IMR-90 (cell line): ENCODE measurements at regions not wholly inside any gene's neighbourhood (a gene's known extent, or its start where the extent isn't known, plus 50 kb on each side); places are given as distances from the start of the nearest gene placed in this dataset.

Source experiments
- ATAC-seq: fragments of 200-7000 bp; cut with Tn5 transposase; 2 replicates; pipeline ENCODE4 v1.9.1; 2020; ENCODE audit warnings: low read depth, mild to moderate bottlenecking, moderate library complexity
- BruUV-seq: library from RNA; stranded (reverse); fragments of 400-500 nt; replicated peaks from 2 replicates; lab custom pipeline; 2021; lab: Mats Ljungman, UMichigan
- CTCF ChIA-PET: fragments of 300-600 bp; formaldehyde crosslinking; extraction: SDS; loops from one replicate; lab custom pipeline; 2021; ENCODE audit warnings: antibody characterized with exemption; lab: Yijun Ruan, JAX
- POLR2A ChIA-PET: fragments of 300-600 bp; sonication (Branson Sonifier 250); formaldehyde crosslinking; loops from one replicate; lab custom pipeline; 2022; ENCODE audit warnings: antibody characterized with exemption; ENCODE audit not compliant: unreplicated experiment; lab: Charles Lee
- DNase-seq: peaks from one replicate; pipeline ENCODE4 v3.0.0; 2013
- H2AFZ ChIP-seq: replicated peaks from 2 replicates; pipeline ENCODE3; 2013; ENCODE audit warnings: low read length, mild to moderate bottlenecking; ENCODE audit not compliant: poor library complexity
- H2AK5ac ChIP-seq: 2 replicates; pipeline ENCODE4 v1.6.1; 2013; ENCODE audit warnings: low read depth, low read length, inconsistent platforms
- H2AK9ac ChIP-seq: replicated peaks from 2 replicates; pipeline ENCODE3; 2013; ENCODE audit warnings: mild to moderate bottlenecking, low read depth, low read length, moderate library complexity; ENCODE audit not compliant: poor library complexity
- H2BK120ac ChIP-seq: 2 replicates; pipeline ENCODE4 v1.6.1; 2013; ENCODE audit warnings: low read depth, low read length, inconsistent platforms
- H2BK15ac ChIP-seq: 3 replicates; pipeline ENCODE4 v1.6.1; 2013; ENCODE audit warnings: low read depth, low read length, inconsistent platforms
- H2BK20ac ChIP-seq: 2 replicates; pipeline ENCODE4 v1.6.1; 2013; ENCODE audit warnings: low read depth, mild to moderate bottlenecking, inconsistent platforms, low read length, moderate library complexity
- H2BK5ac ChIP-seq: 2 replicates; pipeline ENCODE4 v1.6.1; 2013; ENCODE audit warnings: mild to moderate bottlenecking, low read depth, low read length, inconsistent platforms; ENCODE audit not compliant: poor library complexity, severe bottlenecking
- H3K14ac ChIP-seq: replicated peaks from 2 replicates; pipeline ENCODE4 v1.6.1; 2013; ENCODE audit warnings: low read depth, low read length, inconsistent platforms
- H3K18ac ChIP-seq: 2 replicates; pipeline ENCODE4 v1.6.1; 2013; ENCODE audit warnings: low read depth, low read length, control low read depth
- H3K23ac ChIP-seq: 2 replicates; pipeline ENCODE4 v1.6.1; 2013; ENCODE audit warnings: low read depth, low read length, inconsistent platforms
- H3K27ac ChIP-seq: 2 replicates; pipeline ENCODE4 v1.5.1; 2013; ENCODE audit warnings: mild to moderate bottlenecking, control low read depth, low read length; ENCODE audit not compliant: insufficient read depth
- H3K27me3 ChIP-seq: 2 replicates; pipeline ENCODE4 v1.6.1; 2013; ENCODE audit warnings: low read length; ENCODE audit not compliant: control insufficient read depth, insufficient read depth
- H3K36me3 ChIP-seq: 2 replicates; pipeline ENCODE4 v1.6.1; 2013; ENCODE audit warnings: low read length, mixed read lengths; ENCODE audit not compliant: control insufficient read depth, insufficient read depth
- H3K4ac ChIP-seq: 2 replicates; pipeline ENCODE4 v1.6.1; 2013; ENCODE audit warnings: low read depth, low read length, inconsistent platforms
- H3K4me1 ChIP-seq: 2 replicates; pipeline ENCODE4 v1.6.1; 2013; ENCODE audit warnings: low read length, mixed read lengths; ENCODE audit not compliant: control insufficient read depth, insufficient read depth
- H3K4me2 ChIP-seq: 2 replicates; pipeline ENCODE4 v1.6.1; 2013; ENCODE audit warnings: low read depth, mild to moderate bottlenecking, control low read depth, low read length, moderate library complexity
- H3K4me3 ChIP-seq: 2 replicates; pipeline ENCODE4 v1.5.1; 2013; ENCODE audit warnings: low read depth, mild to moderate bottlenecking, control low read depth, low read length, moderate library complexity; ENCODE audit not compliant: insufficient read depth
- H3K56ac ChIP-seq: 2 replicates; pipeline ENCODE4 v1.6.1; 2013; ENCODE audit warnings: low read length, inconsistent platforms; ENCODE audit not compliant: insufficient read depth; ENCODE audit errors: extremely low read depth
- H3K79me1 ChIP-seq, 2 experiments: 2 replicates each; pipeline ENCODE4 v1.6.1; 2013; ENCODE audit warnings: low read length in 2 of 2, inconsistent platforms in 1 of 2, low read depth in 1 of 2
- H3K9ac ChIP-seq: 2 replicates; pipeline ENCODE4 v1.6.1; 2013; ENCODE audit warnings: low read depth, low read length, control low read depth
- H3K9me1 ChIP-seq: 2 replicates; pipeline ENCODE4 v1.6.1; 2013; ENCODE audit warnings: low read length, inconsistent platforms; ENCODE audit not compliant: insufficient read depth
- H3K9me3 ChIP-seq: 2 replicates; pipeline ENCODE4 v1.6.1; 2013; ENCODE audit warnings: low read length; ENCODE audit not compliant: control insufficient read depth, insufficient read depth
- H4K20me1 ChIP-seq: 2 replicates; pipeline ENCODE4 v1.6.1; 2013; ENCODE audit warnings: low read length, inconsistent platforms; ENCODE audit not compliant: insufficient read depth
- H4K5ac ChIP-seq: 2 replicates; pipeline ENCODE4 v1.6.1; 2013; ENCODE audit warnings: mild to moderate bottlenecking, low read depth, low read length, control low read depth
- H4K8ac ChIP-seq, 2 experiments: 2 replicates each; pipeline ENCODE4 v1.6.1; 2013; ENCODE audit warnings: low read depth in 2 of 2, low read length in 2 of 2, control low read depth in 1 of 2, inconsistent platforms in 1 of 2
- H4K91ac ChIP-seq: 2 replicates; pipeline ENCODE4 v1.6.1; 2013; ENCODE audit warnings: low read depth, low read length, inconsistent platforms; ENCODE audit not compliant: insufficient read depth
- BHLHE40 ChIP-seq: fragments of 150-350 bp; IDR thresholded peaks from 2 replicates; pipeline ENCODE4 v1.6.1; 2016; ENCODE audit warnings: mild to moderate bottlenecking, low read depth, low read length
- CEBPB ChIP-seq: IDR thresholded peaks from 2 replicates; pipeline ENCODE4 v1.6.1; 2012; ENCODE audit warnings: low read depth, low read length, improper control_type of control experiment
- CHD1 ChIP-seq: IDR thresholded peaks from 2 replicates; pipeline ENCODE4 v1.6.1; 2012; ENCODE audit warnings: low read depth, low read length, improper control_type of control experiment
- FOS ChIP-seq: fragments of 150-350 bp; IDR thresholded peaks from 2 replicates; pipeline ENCODE4 v1.6.1; 2016; ENCODE audit warnings: low read depth, low read length
- MAFK ChIP-seq: IDR thresholded peaks from 2 replicates; pipeline ENCODE4 v1.6.1; 2012; ENCODE audit warnings: low read depth, low read length, improper control_type of control experiment
- MAZ ChIP-seq: IDR thresholded peaks from 2 replicates; pipeline ENCODE4 v1.6.1; 2012; ENCODE audit warnings: low read depth, mild to moderate bottlenecking, low read length, improper control_type of control experiment, moderate library complexity, borderline replicate concordance
- MXI1 ChIP-seq: IDR thresholded peaks from 2 replicates; pipeline ENCODE4 v1.6.1; 2012; ENCODE audit warnings: low read depth, mild to moderate bottlenecking, low read length, moderate library complexity, borderline replicate concordance
- NFE2L2 ChIP-seq: fragments of 150-350 bp; IDR thresholded peaks from 2 replicates; pipeline ENCODE4 v1.6.1; 2016; ENCODE audit warnings: low read depth, mild to moderate bottlenecking, low read length
- POLR2A ChIP-seq: IDR thresholded peaks from 2 replicates; pipeline ENCODE4 v1.6.1; 2012; ENCODE audit warnings: mild to moderate bottlenecking, low read depth, low read length
- RAD21 ChIP-seq: IDR thresholded peaks from 2 replicates; pipeline ENCODE4 v1.6.1; 2012; ENCODE audit warnings: low read length, improper control_type of control experiment
- RCOR1 ChIP-seq: IDR thresholded peaks from 2 replicates; pipeline ENCODE4 v1.6.1; 2012; ENCODE audit warnings: mild to moderate bottlenecking, low read length, improper control_type of control experiment; ENCODE audit not compliant: insufficient replicate concordance
- RFX5 ChIP-seq: IDR thresholded peaks from 2 replicates; pipeline ENCODE4 v1.8.0; 2012; ENCODE audit warnings: low read depth, mild to moderate bottlenecking, low read length, moderate library complexity
- SMC3 ChIP-seq: fragments of 150-350 bp; IDR thresholded peaks from 2 replicates; pipeline ENCODE4 v1.6.1; 2016; ENCODE audit warnings: low read depth, mild to moderate bottlenecking, antibody characterized with exemption, low read length, moderate library complexity
- WGBS, 2 experiments: methylation state at CpG; one replicate each; pipeline versions ENCODE4 v1.1.5 to v1.1.7; 2013; ENCODE audit warnings: missing lambda C conversion rate in 2 of 2; ENCODE audit not compliant: insufficient read length in 1 of 2; ENCODE audit errors: extremely low coverage in 2 of 2; 5-methylcytosine and 5-hydroxymethylcytosine counted together
- dilution Hi-C: fragments of 300-500 bp; cut with HindIII; formaldehyde crosslinking; loops from one replicate; pipeline ENCODE4 v1.14.3; 2018; ENCODE audit warnings: low sequenced_read_pairs; ENCODE audit not compliant: unreplicated experiment
- in situ Hi-C: fragments of 300-500 bp; cut with MboI; formaldehyde crosslinking; loops from 3 replicates; pipeline ENCODE4 v1.14.3; 2019; ENCODE audit warnings: low sequenced_read_pairs, inconsistent platforms, mixed read lengths
- intact Hi-C: fragments of 100-400 bp; cut with micrococcal nuclease; formaldehyde crosslinking; loops from 2 replicates; pipeline ENCODE4 v1.10.0; 2022
- TF ChIP-seq, protein P1 (sequence below): fragments of 150-350 bp; IDR thresholded peaks from 2 replicates; pipeline ENCODE4 v1.6.1; 2016; ENCODE audit warnings: low read depth, mild to moderate bottlenecking, low read length, moderate library complexity, borderline replicate concordance
- TF ChIP-seq, protein P2 (sequence below): fragments of 150-350 bp; IDR thresholded peaks from 2 replicates; pipeline ENCODE4 v1.6.1; 2017; ENCODE audit warnings: mild to moderate bottlenecking, antibody characterized with exemption, low read length, low read depth
- TF ChIP-seq, protein P3 (sequence below): conservative IDR thresholded peaks from 2 replicates; pipeline ENCODE4 v1.5.1; 2012; ENCODE audit warnings: mild to moderate bottlenecking, low read depth, low read length, improper control_type of control experiment

DNA sequence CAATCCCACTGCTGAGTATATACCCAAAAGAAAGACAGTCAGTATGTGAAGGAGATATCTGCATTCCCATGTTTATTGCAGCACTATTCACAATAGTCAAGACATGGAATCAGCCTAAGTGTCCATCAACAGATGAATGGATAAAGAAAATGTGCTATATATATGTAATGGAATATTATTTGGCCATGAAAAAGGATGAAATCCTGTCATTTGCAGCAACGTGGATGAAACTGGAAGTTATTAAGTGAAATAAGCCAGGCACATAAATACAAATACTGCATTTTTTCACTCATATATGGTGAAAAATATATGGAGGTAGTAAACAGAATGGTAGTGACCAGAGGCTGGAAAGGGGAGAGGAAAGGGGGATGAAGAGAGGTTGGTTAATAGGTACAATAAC is 188.9 kb upstream of the SERP2 start:
- CTCF ChIA-PET = no interaction called here
- H2AK5ac ChIP-seq = no peak overlapping the region
- H4K20me1 ChIP-seq = no peaks in the 10 kb centered on the region
- no peak overlapping the region for H3K14ac ChIP-seq
- no peak overlapping the region for H3K4me2 ChIP-seq
- peaks cover 4% of the 10 kb centered on the region; the same call in 1 of the 2 replicates for H3K4me1 ChIP-seq
- POLR2A ChIA-PET = no interaction called here
- no peak overlapping the region for H2BK5ac ChIP-seq
- H4K8ac ChIP-seq = no peak overlapping the region
- H3K9me3 ChIP-seq = no peaks in the 10 kb centered on the region; the same call in 1 of the 2 replicates
- no peak overlapping the region for H4K5ac ChIP-seq
- WGBS, 2 experiments = no CpG with 5 or more reads among the region's 1 CpG
- no peaks in the 10 kb centered on the region for H3K27me3 ChIP-seq
- H3K23ac ChIP-seq = no peak overlapping the region
- no peak overlapping the region for H2AK9ac ChIP-seq
- no peak overlapping the region for H3K18ac ChIP-seq
- no peak overlapping the region for H2AFZ ChIP-seq
- no peaks in the 10 kb centered on the region for H3K36me3 ChIP-seq
- dilution Hi-C loops = no loop called here
- H2BK15ac ChIP-seq = no peak overlapping the region
- H3K9ac ChIP-seq = no peak overlapping the region
- peaks cover 4% of the 10 kb centered on the region for H3K9me1 ChIP-seq
- no peak overlapping the region for H2BK20ac ChIP-seq
- ATAC-seq = no peak
- H3K4ac ChIP-seq = no peak overlapping the region
- BruUV-seq = no TSS peak
- in situ Hi-C loops = no loop called here
- H3K79me1 ChIP-seq = no peaks in the 10 kb centered on the region
- no peak for DNase-seq
- TF ChIP-seq RAD21 = no peak
- no peak for TF ChIP-seq RCOR1
- TF ChIP-seq RFX5 = no peak
- TF ChIP-seq NFE2L2 = no peak
- TF ChIP-seq, protein P1, sequence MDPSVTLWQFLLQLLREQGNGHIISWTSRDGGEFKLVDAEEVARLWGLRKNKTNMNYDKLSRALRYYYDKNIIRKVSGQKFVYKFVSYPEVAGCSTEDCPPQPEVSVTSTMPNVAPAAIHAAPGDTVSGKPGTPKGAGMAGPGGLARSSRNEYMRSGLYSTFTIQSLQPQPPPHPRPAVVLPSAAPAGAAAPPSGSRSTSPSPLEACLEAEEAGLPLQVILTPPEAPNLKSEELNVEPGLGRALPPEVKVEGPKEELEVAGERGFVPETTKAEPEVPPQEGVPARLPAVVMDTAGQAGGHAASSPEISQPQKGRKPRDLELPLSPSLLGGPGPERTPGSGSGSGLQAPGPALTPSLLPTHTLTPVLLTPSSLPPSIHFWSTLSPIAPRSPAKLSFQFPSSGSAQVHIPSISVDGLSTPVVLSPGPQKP = no peak
- TF ChIP-seq POLR2A = no peak
- TF ChIP-seq, protein P2, sequence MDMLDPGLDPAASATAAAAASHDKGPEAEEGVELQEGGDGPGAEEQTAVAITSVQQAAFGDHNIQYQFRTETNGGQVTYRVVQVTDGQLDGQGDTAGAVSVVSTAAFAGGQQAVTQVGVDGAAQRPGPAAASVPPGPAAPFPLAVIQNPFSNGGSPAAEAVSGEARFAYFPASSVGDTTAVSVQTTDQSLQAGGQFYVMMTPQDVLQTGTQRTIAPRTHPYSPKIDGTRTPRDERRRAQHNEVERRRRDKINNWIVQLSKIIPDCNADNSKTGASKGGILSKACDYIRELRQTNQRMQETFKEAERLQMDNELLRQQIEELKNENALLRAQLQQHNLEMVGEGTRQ = no peak
- TF ChIP-seq, protein P3, sequence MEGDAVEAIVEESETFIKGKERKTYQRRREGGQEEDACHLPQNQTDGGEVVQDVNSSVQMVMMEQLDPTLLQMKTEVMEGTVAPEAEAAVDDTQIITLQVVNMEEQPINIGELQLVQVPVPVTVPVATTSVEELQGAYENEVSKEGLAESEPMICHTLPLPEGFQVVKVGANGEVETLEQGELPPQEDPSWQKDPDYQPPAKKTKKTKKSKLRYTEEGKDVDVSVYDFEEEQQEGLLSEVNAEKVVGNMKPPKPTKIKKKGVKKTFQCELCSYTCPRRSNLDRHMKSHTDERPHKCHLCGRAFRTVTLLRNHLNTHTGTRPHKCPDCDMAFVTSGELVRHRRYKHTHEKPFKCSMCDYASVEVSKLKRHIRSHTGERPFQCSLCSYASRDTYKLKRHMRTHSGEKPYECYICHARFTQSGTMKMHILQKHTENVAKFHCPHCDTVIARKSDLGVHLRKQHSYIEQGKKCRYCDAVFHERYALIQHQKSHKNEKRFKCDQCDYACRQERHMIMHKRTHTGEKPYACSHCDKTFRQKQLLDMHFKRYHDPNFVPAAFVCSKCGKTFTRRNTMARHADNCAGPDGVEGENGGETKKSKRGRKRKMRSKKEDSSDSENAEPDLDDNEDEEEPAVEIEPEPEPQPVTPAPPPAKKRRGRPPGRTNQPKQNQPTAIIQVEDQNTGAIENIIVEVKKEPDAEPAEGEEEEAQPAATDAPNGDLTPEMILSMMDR = no peak
- TF ChIP-seq SMC3 = no peak
- TF ChIP-seq MAZ = no peak
- no peak for TF ChIP-seq CEBPB
- no peak for TF ChIP-seq CHD1
- TF ChIP-seq MAFK = no peak
- TF ChIP-seq MXI1 = no peak
- no peak for TF ChIP-seq BHLHE40
- no peak for TF ChIP-seq FOS
- intact Hi-C loops = no loop called here
- no peak overlapping the region for H4K91ac ChIP-seq
- no peak overlapping the region for H3K56ac ChIP-seq
- H3K27ac ChIP-seq = no peak overlapping the region
- no peak overlapping the region for H2BK120ac ChIP-seq
- H3K4me3 ChIP-seq = no peak overlapping the region
